ENCODE measurements at regions not wholly inside any gene's neighbourhood (a gene's known extent, or its start where the extent isn't known, plus 50 kb on each side); places are given as distances from the start of the nearest gene placed in this dataset.

DNA sequence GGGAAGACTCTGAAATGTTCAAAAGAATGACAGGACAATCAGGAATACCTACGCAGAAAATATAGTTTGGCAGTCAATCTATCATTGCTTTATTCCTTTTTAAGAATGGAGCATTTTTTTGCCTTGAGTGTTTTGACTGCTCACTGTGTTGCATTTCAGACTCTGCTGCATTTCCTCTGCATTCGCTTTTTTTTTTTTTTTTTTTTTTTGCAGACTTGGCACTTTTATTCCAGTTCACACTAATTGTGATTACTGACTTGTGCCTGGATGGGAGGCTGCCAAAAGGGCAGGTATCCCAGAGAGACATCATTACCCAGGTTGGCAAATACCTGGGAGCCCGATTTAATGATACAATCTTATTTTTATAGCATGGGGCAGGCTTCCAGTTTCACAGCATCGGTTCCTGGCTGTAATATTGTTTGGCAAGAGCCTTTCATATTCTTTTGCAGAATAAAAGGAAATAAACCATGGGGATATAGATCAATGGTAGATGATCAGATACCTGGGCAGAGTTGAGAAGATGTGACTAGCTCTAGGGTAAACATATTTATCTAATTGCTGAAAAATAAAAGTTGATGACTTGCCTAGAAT, 1132.6 kb downstream of the MAT2B start:
- TF ChIP-seq POLR2A (IDR thresholded peaks at IDR 0.05; ENCODE audit: low read length) (no peak), GATA1 (IDR thresholded peaks at IDR 0.05; ENCODE audit: low read depth, low read length) (no peak)
